Breast epithelium (tissue), 4 donors: ENCODE measurements at regions not wholly inside any gene's neighbourhood (a gene's known extent, or its start where the extent isn't known, plus 50 kb on each side); places are given as distances from the start of the nearest gene placed in this dataset.

Experiments
- DNase-seq, 2 donors: peaks; one replicate each; pipeline ENCODE4 v3.0.0-alpha.2; 2019; ENCODE audit warnings: low spot score in 2 of 2
- H3K27ac ChIP-seq, 2 donors: fragments of 200-600 bp; sonication (generic) in 1 of 2; one replicate each; pipeline ENCODE4 v1.5.1; 2016 to 2019; ENCODE audit warnings: mild to moderate bottlenecking in 1 of 2
- H3K27me3 ChIP-seq, 2 donors: fragments of 200-600 bp; sonication (generic) in 1 of 2; one replicate each; pipeline versions ENCODE4 v1.5.1 to v1.6.0; 2017 to 2019; ENCODE audit warnings: control low read depth in 1 of 2, mild to moderate bottlenecking in 1 of 2
- H3K36me3 ChIP-seq: fragments of 200-600 bp; one replicate; pipeline ENCODE4 v1.5.1; 2019
- H3K4me1 ChIP-seq, 2 donors: fragments of 200-600 bp; sonication (generic); one replicate each; pipeline ENCODE4 v1.5.1; 2016 to 2019; ENCODE audit warnings: control low read depth in 1 of 2
- H3K4me3 ChIP-seq, 3 donors: fragments of 200-600 bp; sonication (generic); 1 replicate in 2 of 3; 2 replicates in 1 of 3; pipeline ENCODE4 v1.5.1; 2016 to 2019; ENCODE audit warnings: mild to moderate bottlenecking in 3 of 3, moderate library complexity in 2 of 3
- H3K9me3 ChIP-seq, 2 donors: fragments of 200-600 bp; sonication (generic) in 1 of 2; one replicate each; pipeline ENCODE4 v1.5.1; 2016 to 2019; ENCODE audit warnings: control low read depth in 1 of 2
- POLR2A ChIP-seq: fragments of 450-650 bp; IDR thresholded peaks from one replicate; pipeline ENCODE4 v1.6.1; 2016; ENCODE audit warnings: antibody characterized with exemption, mild to moderate bottlenecking, moderate library complexity
- POLR2AphosphoS5 ChIP-seq, 3 donors: sonication (generic); formaldehyde crosslinking; IDR thresholded peaks; one replicate each; pipeline ENCODE4 v1.6.1; 2017; ENCODE audit warnings: antibody characterized with exemption in 3 of 3
- intact Hi-C: fragments of 100-400 bp; cut with DNase I; formaldehyde crosslinking; loops from one replicate; pipeline ENCODE4 v1.15.1; 2023; ENCODE audit warnings: low total_unique reads
- TF ChIP-seq, protein P1 (sequence below), 3 donors: fragments of 450-650 bp; IDR thresholded peaks; one replicate each; pipeline ENCODE4 v1.5.1; 2016 to 2017; ENCODE audit warnings: antibody characterized with exemption in 3 of 3, mild to moderate bottlenecking in 3 of 3, moderate library complexity in 3 of 3

DNA sequence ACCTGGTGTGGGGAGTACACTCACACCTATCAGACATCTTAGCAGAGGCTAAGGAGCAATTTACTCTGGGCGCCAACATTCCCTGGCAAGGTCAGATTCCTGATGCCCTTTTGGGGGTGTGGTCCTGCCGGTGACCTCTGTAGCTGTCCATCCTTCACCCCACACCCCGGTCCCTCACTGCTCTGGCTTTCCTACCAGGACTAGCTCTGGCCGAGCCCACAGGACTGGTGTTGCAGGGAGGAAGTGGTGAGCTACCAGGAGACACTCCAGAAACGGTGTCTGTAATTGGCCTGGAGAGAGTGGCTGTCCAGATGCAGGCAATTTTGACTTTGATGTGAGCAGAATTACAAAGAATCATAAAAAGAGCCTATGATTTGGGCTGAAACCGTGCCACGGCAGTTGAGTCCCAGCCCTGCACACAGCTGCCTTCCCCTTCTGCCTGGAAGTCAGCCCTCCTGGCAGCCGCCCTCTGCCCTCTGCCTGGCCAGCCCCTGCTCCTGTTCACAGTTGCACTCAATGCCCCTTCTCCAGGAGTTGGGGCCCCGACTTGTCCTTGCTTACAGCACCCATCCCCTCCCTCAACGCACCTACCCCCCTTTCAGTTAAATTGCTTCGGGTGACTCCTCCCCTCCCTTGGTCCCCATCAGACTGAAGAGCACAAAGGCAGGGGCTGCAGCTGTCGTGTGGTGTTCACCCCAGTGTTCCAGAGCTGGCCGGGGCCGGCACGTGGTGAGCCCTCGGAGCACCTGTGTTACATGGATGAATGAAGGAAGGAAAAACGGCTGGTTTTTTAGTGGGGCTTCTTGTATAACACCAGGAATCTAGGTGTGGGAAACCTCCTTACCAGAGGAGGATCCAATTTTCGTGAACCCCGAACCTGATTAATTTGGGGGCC is 80.2 kb upstream of the TPM1 start:
- Histone ChIP-seq H3K36me3 (no peaks in the 10 kb centered on the region), H3K27ac (no peak overlapping the region), H3K9me3 (no peaks in the 10 kb centered on the region), H3K4me1 (no peaks in the 10 kb centered on the region), H3K4me3 (no peak overlapping the region), H3K27me3 (no peaks in the 10 kb centered on the region)
- intact Hi-C loops = no loop called here
- no peak for DNase-seq
- TF ChIP-seq, protein P1, sequence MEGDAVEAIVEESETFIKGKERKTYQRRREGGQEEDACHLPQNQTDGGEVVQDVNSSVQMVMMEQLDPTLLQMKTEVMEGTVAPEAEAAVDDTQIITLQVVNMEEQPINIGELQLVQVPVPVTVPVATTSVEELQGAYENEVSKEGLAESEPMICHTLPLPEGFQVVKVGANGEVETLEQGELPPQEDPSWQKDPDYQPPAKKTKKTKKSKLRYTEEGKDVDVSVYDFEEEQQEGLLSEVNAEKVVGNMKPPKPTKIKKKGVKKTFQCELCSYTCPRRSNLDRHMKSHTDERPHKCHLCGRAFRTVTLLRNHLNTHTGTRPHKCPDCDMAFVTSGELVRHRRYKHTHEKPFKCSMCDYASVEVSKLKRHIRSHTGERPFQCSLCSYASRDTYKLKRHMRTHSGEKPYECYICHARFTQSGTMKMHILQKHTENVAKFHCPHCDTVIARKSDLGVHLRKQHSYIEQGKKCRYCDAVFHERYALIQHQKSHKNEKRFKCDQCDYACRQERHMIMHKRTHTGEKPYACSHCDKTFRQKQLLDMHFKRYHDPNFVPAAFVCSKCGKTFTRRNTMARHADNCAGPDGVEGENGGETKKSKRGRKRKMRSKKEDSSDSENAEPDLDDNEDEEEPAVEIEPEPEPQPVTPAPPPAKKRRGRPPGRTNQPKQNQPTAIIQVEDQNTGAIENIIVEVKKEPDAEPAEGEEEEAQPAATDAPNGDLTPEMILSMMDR (IDR thresholded peaks at IDR 0.05) = no peak
- no peak for TF ChIP-seq POLR2AphosphoS5 (IDR thresholded peaks at IDR 0.05)
- no peak for TF ChIP-seq POLR2A

- intact Hi-C loops = no loop called here
- no peak for DNase-seq
- TF ChIP-seq POLR2A = no peak
- TF ChIP-seq, protein P1 (IDR thresholded peaks at IDR 0.05) = no peak
- no peak overlapping the region for H3K4me3 ChIP-seq
- H3K9me3 ChIP-seq = no peaks in the 10 kb centered on the region
- no peaks in the 10 kb centered on the region for H3K27me3 ChIP-seq
- no peaks in the 10 kb centered on the region for H3K4me1 ChIP-seq
- no peak overlapping the region for H3K27ac ChIP-seq
- no peaks in the 10 kb centered on the region for H3K36me3 ChIP-seq
Measured at GRCh38 chr15:62964251-62964650, 78.3 kb upstream of the TPM1 start.

- H3K27me3 ChIP-seq = no peaks in the 10 kb centered on the region
Measured at GRCh38 chr15:62966294-62967078, 76.1 kb upstream of the TPM1 start.

DNA sequence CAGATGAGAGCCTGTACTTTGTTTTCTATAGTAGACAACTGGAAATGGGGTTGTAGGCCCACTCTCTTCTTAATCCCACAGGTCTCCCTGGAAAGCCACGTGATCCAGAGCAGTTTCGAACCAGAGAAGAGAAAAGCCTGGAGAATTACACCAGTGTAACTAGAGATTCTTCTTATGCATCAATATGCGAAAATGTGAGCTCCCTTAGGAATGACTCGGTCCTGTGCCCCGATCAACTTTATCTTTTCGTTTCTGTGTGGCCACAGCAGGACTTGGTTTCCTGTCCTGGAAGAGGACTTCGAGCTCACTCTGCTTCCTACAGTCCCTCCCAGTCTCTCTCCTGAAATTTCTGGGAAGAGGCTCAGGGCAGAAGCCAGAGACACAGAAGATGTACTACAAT is 73.8 kb upstream of the TPM1 start:
- H3K27ac ChIP-seq = no peak overlapping the region
- no peak overlapping the region for H3K4me3 ChIP-seq
- DNase-seq = no peak
- no peaks in the 10 kb centered on the region for H3K9me3 ChIP-seq
- TF ChIP-seq, protein P1 (IDR thresholded peaks at IDR 0.05) = no peak
- TF ChIP-seq POLR2A (no peak), POLR2AphosphoS5 (IDR thresholded peaks at IDR 0.05) (no peak)
- intact Hi-C loops = no loop called here
- H3K27me3 ChIP-seq = no peaks in the 10 kb centered on the region
- H3K36me3 ChIP-seq = no peaks in the 10 kb centered on the region
- H3K4me1 ChIP-seq = no peaks in the 10 kb centered on the region

More at GRCh38 chr15:62966294-62967078, 76.1 kb upstream of the TPM1 start:
- H3K27ac ChIP-seq = no peak overlapping the region
- DNase-seq = no peak
- no peaks in the 10 kb centered on the region for H3K36me3 ChIP-seq
- H3K9me3 ChIP-seq = no peaks in the 10 kb centered on the region
- TF ChIP-seq, protein P1 (IDR thresholded peaks at IDR 0.05) = no peak
- no peak for TF ChIP-seq POLR2A
- no peak for TF ChIP-seq POLR2AphosphoS5 (IDR thresholded peaks at IDR 0.05)
- intact Hi-C loops = no loop called here
- H3K4me1 ChIP-seq = no peaks in the 10 kb centered on the region
- H3K4me3 ChIP-seq = no peak overlapping the region
